SK-N-SH treated with all-trans-retinoic acid at 6 μM for 48 hours (cell line): ENCODE measurements at regions not wholly inside any gene's neighbourhood (a gene's known extent, or its start where the extent isn't known, plus 50 kb on each side); places are given as distances from the start of the nearest gene placed in this dataset.

Experiments
- ARNTL ChIP-seq: fragments of 450-650 bp; formaldehyde crosslinking; IDR thresholded peaks from 2 replicates; pipeline ENCODE4 v1.5.0; 2020; ENCODE audit warnings: low read depth, mild to moderate bottlenecking, moderate library complexity, borderline replicate concordance
- CSRNP3 ChIP-seq: fragments of 250-450 bp; sonication (Bioruptor Pico); IDR thresholded peaks from 2 replicates; pipeline ENCODE4 v1.5.1; 2021; ENCODE audit warnings: mild to moderate bottlenecking, moderate library complexity
- TCF4 ChIP-seq: fragments of 250-450 bp; sonication (Bioruptor Pico); IDR thresholded peaks from 2 replicates; pipeline ENCODE4 v1.8.0; 2021; ENCODE audit warnings: mild to moderate bottlenecking, moderate library complexity, borderline replicate concordance
- ZFP3 ChIP-seq: fragments of 250-450 bp; sonication (Bioruptor Pico); IDR thresholded peaks from 2 replicates; pipeline ENCODE4 v1.5.0; 2020; ENCODE audit warnings: mild to moderate bottlenecking, moderate library complexity
- ZNF8 ChIP-seq: fragments of 450-650 bp; formaldehyde crosslinking; IDR thresholded peaks from 2 replicates; pipeline ENCODE4 v1.5.0; 2020; ENCODE audit warnings: mild to moderate bottlenecking, moderate library complexity
- TF ChIP-seq, protein P1 (sequence below): fragments of 250-450 bp; sonication (Bioruptor Pico); IDR thresholded peaks from 2 replicates; pipeline ENCODE4 v1.5.0; 2020; ENCODE audit warnings: mild to moderate bottlenecking, moderate library complexity
- TF ChIP-seq, protein P2 (sequence below): fragments of 250-450 bp; sonication (Bioruptor Pico); IDR thresholded peaks from 2 replicates; pipeline ENCODE4 v1.8.0; 2020; ENCODE audit warnings: mild to moderate bottlenecking, moderate library complexity, borderline replicate concordance

GRCh38 chr6:133648581-133648980, 240.3 kb upstream of the TCF21 start:
- no peak for TF ChIP-seq CSRNP3
- no peak for TF ChIP-seq TCF4 (CRISPR knock-in tag)
- TF ChIP-seq, protein P1, sequence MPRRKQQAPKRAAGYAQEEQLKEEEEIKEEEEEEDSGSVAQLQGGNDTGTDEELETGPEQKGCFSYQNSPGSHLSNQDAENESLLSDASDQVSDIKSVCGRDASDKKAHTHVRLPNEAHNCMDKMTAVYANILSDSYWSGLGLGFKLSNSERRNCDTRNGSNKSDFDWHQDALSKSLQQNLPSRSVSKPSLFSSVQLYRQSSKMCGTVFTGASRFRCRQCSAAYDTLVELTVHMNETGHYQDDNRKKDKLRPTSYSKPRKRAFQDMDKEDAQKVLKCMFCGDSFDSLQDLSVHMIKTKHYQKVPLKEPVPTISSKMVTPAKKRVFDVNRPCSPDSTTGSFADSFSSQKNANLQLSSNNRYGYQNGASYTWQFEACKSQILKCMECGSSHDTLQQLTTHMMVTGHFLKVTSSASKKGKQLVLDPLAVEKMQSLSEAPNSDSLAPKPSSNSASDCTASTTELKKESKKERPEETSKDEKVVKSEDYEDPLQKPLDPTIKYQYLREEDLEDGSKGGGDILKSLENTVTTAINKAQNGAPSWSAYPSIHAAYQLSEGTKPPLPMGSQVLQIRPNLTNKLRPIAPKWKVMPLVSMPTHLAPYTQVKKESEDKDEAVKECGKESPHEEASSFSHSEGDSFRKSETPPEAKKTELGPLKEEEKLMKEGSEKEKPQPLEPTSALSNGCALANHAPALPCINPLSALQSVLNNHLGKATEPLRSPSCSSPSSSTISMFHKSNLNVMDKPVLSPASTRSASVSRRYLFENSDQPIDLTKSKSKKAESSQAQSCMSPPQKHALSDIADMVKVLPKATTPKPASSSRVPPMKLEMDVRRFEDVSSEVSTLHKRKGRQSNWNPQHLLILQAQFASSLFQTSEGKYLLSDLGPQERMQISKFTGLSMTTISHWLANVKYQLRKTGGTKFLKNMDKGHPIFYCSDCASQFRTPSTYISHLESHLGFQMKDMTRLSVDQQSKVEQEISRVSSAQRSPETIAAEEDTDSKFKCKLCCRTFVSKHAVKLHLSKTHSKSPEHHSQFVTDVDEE (CRISPR knock-in tag), result no peak
- TF ChIP-seq ZFP3 (CRISPR knock-in tag), result no peak
- TF ChIP-seq ARNTL (CRISPR knock-in tag), result no peak
- TF ChIP-seq, protein P2, sequence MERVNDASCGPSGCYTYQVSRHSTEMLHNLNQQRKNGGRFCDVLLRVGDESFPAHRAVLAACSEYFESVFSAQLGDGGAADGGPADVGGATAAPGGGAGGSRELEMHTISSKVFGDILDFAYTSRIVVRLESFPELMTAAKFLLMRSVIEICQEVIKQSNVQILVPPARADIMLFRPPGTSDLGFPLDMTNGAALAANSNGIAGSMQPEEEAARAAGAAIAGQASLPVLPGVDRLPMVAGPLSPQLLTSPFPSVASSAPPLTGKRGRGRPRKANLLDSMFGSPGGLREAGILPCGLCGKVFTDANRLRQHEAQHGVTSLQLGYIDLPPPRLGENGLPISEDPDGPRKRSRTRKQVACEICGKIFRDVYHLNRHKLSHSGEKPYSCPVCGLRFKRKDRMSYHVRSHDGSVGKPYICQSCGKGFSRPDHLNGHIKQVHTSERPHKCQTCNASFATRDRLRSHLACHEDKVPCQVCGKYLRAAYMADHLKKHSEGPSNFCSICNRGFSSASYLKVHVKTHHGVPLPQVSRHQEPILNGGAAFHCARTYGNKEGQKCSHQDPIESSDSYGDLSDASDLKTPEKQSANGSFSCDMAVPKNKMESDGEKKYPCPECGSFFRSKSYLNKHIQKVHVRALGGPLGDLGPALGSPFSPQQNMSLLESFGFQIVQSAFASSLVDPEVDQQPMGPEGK (CRISPR knock-in tag), result no peak
- TF ChIP-seq ZNF8 (CRISPR knock-in tag), result no peak
